ENCODE measurements at regions not wholly inside any gene's neighbourhood (a gene's known extent, or its start where the extent isn't known, plus 50 kb on each side); places are given as distances from the start of the nearest gene placed in this dataset.

DNA sequence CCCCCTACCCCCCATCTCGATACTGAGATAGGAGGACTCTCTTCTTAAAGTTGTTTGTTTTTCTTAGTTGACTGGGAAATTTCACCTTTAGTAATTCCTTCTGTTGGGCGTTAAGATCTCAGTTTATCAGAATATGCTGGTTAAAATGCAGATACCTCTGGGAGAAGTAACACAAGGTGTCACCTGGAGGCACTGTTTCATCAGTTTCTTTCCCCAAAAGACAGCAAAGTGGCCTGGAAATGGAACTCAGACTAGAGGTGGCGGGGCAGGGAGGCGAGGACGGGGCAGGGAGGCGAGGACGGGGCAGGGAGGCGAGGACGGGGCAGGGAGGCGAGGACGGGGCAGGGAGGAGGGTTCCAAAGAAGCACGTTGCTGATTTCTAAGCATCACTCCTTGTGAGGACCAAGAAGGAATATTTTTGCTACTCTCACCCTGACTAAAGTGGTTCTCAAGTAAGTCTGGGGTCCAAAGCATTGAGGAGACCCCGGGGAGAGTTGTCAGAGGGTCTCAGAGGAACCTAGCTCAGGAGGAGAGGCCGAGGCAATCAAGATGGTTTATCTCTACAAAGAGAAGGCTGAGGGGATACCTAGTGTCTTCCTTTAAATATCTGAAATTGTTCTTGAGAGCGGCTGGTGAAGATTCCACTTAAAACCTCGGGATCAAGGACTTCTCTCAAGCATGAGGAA, 147.0 kb upstream of the B3GAT1 start:
- DNase-seq (ENCODE audit: low read depth) (no peak), FAIRE-seq (no peak)
- Histone ChIP-seq H3K4me3 (ENCODE audit: low read depth, low read length) (no peak overlapping the region), H3K27me3 (ENCODE audit: control insufficient read depth, insufficient read depth, low read length) (no peaks in the 10 kb centered on the region), H3K36me3 (ENCODE audit: control insufficient read depth, insufficient read depth, low read length) (no peaks in the 10 kb centered on the region)
- TF ChIP-seq, protein P1, sequence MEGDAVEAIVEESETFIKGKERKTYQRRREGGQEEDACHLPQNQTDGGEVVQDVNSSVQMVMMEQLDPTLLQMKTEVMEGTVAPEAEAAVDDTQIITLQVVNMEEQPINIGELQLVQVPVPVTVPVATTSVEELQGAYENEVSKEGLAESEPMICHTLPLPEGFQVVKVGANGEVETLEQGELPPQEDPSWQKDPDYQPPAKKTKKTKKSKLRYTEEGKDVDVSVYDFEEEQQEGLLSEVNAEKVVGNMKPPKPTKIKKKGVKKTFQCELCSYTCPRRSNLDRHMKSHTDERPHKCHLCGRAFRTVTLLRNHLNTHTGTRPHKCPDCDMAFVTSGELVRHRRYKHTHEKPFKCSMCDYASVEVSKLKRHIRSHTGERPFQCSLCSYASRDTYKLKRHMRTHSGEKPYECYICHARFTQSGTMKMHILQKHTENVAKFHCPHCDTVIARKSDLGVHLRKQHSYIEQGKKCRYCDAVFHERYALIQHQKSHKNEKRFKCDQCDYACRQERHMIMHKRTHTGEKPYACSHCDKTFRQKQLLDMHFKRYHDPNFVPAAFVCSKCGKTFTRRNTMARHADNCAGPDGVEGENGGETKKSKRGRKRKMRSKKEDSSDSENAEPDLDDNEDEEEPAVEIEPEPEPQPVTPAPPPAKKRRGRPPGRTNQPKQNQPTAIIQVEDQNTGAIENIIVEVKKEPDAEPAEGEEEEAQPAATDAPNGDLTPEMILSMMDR (IDR thresholded peaks at IDR 0.05; ENCODE audit: insufficient read depth, low read length, severe bottlenecking), result no peak

DNA sequence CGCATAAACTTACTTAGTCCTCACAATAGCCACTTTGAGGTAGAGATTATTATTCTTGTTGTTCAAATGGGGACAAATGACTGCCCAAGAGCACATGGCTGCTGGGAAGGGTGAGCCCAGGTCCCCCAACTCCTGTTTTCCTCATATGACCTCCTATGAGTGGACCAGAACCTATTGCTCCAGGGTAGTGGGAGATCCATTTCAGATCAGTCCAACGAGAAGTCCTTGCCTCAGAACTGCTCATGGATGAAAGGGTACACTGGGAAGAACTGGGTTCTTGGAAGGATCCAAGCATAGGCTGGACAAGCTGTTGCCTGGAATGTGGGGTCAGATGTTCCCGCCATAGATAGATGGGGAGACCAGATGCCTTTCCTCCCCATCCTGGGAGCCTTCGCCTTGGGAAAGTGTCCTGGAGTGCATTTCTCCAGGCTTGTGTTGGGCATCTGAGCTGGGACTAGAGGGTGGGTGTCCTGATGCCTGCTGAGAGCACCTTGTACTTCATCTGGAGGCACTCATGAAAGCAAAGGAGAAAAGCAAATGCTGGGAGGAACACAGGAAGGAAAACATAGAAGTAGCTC, 146.3 kb upstream of the B3GAT1 start:
- FAIRE-seq, result no peak
- H3K4me3 ChIP-seq (ENCODE audit: low read depth, low read length), result no peak overlapping the region
- no peaks in the 10 kb centered on the region for H3K27me3 ChIP-seq (ENCODE audit: control insufficient read depth, insufficient read depth, low read length)
- TF ChIP-seq, protein P1 (IDR thresholded peaks at IDR 0.05; ENCODE audit: insufficient read depth, low read length, severe bottlenecking), result no peak
- DNase-seq (ENCODE audit: low read depth), result no peak
- H3K36me3 ChIP-seq (ENCODE audit: control insufficient read depth, insufficient read depth, low read length), result no peaks in the 10 kb centered on the region

DNA sequence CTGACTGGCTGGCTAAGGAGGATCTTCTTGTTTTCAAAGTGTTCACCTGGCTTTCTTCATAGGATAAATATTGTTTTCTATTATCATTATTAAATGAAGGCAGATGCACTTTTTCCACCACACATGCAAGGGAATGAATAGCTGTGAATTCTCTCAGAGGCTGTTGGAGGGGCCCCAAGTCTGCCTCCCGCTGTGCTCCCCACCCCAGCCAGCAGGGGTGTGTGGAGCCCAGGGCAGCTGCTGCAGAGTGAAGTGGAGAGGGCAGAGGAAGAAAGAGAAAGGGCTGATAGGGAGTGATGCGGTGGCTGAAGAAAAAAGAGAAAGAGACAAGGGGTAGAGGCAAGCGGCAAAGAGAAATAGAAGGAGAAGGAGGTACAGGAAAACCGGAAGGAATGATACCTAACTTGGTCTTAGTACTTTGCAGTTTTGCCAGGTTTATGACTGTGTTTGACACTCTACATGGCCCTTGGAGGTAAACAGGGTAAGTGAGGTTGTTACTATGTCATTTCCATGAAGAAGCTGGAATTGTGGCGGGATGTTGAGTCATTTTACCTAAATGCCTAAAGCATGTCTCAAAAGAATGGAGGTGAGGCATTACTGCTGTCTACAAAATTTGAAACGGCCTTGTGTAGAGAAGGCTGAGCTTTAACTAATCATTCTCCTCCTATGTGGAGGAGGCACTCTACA, 145.7 kb upstream of the B3GAT1 start:
- Histone ChIP-seq H3K27me3 (ENCODE audit: control insufficient read depth, insufficient read depth, low read length) (no peaks in the 10 kb centered on the region), H3K4me3 (ENCODE audit: low read depth, low read length) (no peak overlapping the region), H3K36me3 (ENCODE audit: control insufficient read depth, insufficient read depth, low read length) (no peaks in the 10 kb centered on the region)
- DNase-seq (ENCODE audit: low read depth), result peak; percentile 40
- FAIRE-seq, result no peak
- TF ChIP-seq, protein P1 (IDR thresholded peaks at IDR 0.05; ENCODE audit: insufficient read depth, low read length, severe bottlenecking), result no peak

DNA sequence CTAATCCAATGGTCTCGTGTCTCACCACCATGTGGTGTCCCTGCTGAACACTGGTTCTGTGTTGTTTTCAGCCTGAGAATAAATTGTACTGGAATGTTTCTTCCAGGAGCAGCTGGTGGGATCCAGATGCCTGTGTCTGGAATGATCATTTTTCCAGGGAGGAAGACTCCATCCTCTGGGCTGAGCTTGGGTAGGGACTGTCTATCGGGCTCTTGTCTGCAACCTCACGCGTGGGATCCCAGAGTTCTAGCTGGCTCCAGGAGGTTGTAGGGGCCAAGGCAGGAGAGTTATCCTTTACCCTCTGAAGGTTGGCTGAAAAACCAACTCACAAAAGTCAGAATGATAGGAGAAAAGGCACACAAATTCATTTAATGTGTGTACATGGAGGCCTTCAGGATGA, 144.1 kb upstream of the B3GAT1 start:
- FAIRE-seq (peak; percentile 88), DNase-seq (ENCODE audit: low read depth) (no peak)
- TF ChIP-seq, protein P1 (IDR thresholded peaks at IDR 0.05; ENCODE audit: insufficient read depth, low read length, severe bottlenecking), result no peak
- Histone ChIP-seq H3K4me3 (ENCODE audit: low read depth, low read length) (no peak overlapping the region), H3K36me3 (ENCODE audit: control insufficient read depth, insufficient read depth, low read length) (no peaks in the 10 kb centered on the region), H3K27me3 (ENCODE audit: control insufficient read depth, insufficient read depth, low read length) (no peaks in the 10 kb centered on the region)

DNA sequence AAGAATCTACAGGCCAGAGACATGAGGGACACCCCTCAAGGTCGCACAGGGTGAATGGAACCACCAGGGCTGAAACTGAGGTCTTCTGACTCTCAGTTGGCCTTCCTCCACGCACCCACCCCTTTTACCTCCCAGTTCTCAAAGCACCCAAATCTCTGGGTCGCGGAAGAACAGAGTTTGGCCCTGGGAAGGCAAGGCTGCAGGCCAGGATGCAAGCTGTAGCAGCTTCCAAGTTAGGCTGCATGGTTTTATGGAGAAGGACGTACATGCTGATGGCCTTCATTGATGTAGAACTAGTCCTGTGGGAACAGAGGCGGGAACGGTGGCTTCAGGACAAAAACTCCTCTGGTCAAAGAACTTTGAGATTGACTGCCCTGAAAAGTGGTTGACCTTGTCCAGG, 143.5 kb upstream of the B3GAT1 start:
- Histone ChIP-seq H3K27me3 (ENCODE audit: control insufficient read depth, insufficient read depth, low read length) (no peaks in the 10 kb centered on the region), H3K4me3 (ENCODE audit: low read depth, low read length) (no peak overlapping the region), H3K36me3 (ENCODE audit: control insufficient read depth, insufficient read depth, low read length) (no peaks in the 10 kb centered on the region)
- TF ChIP-seq, protein P1 (IDR thresholded peaks at IDR 0.05; ENCODE audit: insufficient read depth, low read length, severe bottlenecking), result no peak
- no peak for FAIRE-seq
- DNase-seq (ENCODE audit: low read depth), result no peak

Data from bronchial epithelial cell (primary cell).